Neuron (in vitro differentiated cells): ENCODE measurements at regions not wholly inside any gene's neighbourhood (a gene's known extent, or its start where the extent isn't known, plus 50 kb on each side); places are given as distances from the start of the nearest gene placed in this dataset.
"Not testable (repeated sequence)": the region's sequence is repeated elsewhere in the genome, so short reads cannot be mapped to it uniquely, and the experiment has no call there.

ENCODE experiments used
- H2AFZ ChIP-seq: one replicate; pipeline ENCODE4 v1.6.1; 2013; ENCODE audit warnings: low read depth, mild to moderate bottlenecking, inconsistent platforms, low read length, moderate library complexity
- H3K27me3 ChIP-seq: one replicate; pipeline ENCODE4 v1.6.1; 2013; ENCODE audit warnings: low read length; ENCODE audit not compliant: insufficient read depth
- H3K36me3 ChIP-seq: one replicate; pipeline ENCODE4 v1.6.1; 2013; ENCODE audit warnings: low read length; ENCODE audit not compliant: insufficient read depth
- H3K4me1 ChIP-seq: one replicate; pipeline ENCODE4 v1.6.1; 2013; ENCODE audit warnings: low read length; ENCODE audit not compliant: insufficient read depth
- H3K4me3 ChIP-seq: 2 replicates; pipeline ENCODE4 v1.5.1; 2013; ENCODE audit warnings: mild to moderate bottlenecking, low read length, moderate library complexity
- H3K9me3 ChIP-seq: one replicate; pipeline ENCODE4 v1.6.1; 2013; ENCODE audit warnings: low read length

DNA sequence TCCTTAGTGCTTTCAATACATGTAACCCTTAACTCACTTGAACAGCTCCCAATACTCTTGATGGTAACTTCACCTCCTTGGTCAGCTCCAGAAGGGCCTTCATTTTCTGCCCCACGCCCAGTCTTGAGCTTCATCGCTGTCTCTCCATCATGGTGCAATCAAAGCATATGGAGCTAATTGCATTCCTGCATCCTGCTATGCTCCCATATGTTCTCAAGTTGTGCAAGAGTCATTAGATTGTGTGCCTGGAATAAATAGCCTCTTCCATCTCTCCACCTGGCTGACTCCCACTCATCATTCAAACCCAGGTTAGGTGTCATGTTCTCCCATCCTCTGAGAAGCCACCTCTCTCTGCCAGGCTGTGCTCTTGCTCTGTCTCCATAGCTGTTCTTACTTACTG is 364.5 kb upstream of the RGPD4 start:
- Histone ChIP-seq H3K9me3 (no peaks in the 10 kb centered on the region), H3K27me3 (no peaks in the 10 kb centered on the region), H2AFZ (no peak overlapping the region), H3K36me3 (no peaks in the 10 kb centered on the region), H3K4me3 (no peak overlapping the region), H3K4me1 (no peaks in the 10 kb centered on the region)

DNA sequence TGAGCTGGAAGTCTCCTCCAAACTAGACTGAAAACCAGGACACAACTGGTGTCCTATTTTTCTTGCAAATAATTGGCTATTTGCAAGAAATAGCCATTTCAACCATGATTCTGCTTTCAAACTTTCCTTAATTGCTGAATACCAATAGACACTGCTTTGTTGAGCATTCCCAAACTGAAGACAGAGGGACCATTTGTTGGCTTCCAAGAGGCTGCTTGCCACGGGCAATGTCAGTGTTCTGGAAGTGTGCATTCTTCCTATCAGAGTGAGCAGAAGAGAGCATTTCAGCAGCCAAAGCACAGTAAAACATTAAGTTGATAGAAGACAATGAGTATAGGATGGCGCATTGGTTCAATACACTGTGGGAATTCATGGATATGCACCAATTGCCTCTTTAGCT is 360.5 kb upstream of the RGPD4 start:
- no peaks in the 10 kb centered on the region for H3K36me3 ChIP-seq
- H2AFZ ChIP-seq, result no peak overlapping the region
- no peaks in the 10 kb centered on the region for H3K27me3 ChIP-seq
- H3K4me1 ChIP-seq, result no peaks in the 10 kb centered on the region
- H3K9me3 ChIP-seq, result no peaks in the 10 kb centered on the region
- no peak overlapping the region for H3K4me3 ChIP-seq

DNA sequence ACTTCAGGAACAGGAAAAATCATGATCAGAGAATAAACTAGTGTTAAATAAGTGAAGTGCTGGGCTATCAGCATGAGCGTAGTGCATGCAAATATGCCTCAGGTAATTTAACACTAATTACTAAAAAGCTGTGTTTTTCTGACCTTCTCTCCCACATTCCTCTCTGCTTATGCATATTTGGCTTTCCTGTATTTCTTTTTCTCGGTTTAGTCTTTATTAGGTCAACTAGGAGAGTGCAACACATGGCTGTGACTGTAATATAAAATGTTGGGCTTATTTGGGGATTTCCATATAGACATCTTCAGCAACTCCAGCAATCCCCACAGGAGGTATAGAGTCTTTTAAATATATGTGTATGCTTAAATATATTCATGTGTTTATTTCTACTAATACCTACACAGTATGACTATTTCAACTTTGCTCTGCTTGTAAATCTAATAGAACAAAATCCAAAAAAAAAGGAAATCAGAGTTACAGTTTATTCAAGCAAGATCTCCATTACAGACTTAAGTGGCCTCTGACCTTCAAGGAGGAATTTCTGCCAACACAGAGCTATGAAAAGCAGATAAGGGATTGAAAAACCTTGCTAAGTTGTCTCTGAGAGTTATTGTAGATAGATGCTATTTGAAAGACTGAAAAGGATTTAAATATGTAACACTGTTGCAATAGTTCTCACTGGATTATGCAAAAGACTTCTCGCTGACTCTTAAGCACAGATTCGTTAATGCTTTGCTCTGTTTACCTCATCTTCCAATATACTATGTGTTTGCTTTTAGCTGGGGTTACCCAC is 359.5 kb upstream of the RGPD4 start:
- Histone ChIP-seq H2AFZ (no peak overlapping the region), H3K36me3 (no peaks in the 10 kb centered on the region), H3K27me3 (no peaks in the 10 kb centered on the region), H3K9me3 (no peaks in the 10 kb centered on the region), H3K4me3 (no peak overlapping the region), H3K4me1 (no peaks in the 10 kb centered on the region)

DNA sequence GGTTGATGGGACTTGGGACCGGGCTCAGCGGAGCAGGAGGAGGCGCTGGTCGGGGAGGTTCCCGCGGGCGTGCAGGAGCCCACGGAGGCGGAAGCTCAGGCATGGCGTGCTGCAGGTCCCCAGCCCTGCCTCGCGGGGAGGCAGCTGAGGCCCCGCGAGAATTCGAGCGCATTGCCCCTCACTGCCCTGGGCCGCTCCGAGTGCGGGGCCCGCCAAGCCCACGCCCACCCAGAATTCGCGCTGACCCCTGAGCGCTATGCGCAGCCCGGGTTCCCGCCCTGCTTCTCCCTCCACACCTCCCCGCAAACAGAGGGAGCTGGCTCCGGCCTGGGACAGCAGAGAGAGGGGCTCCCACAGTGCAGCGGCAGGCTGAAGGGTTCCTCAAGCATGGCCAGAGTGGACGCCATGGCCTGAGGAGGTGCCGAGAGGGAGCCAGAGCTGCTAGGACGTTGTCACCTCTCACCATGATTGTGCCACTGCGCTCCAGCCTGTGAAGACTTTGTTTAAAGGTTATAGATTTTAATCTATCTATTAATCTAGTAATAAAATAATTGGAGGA is 357.2 kb upstream of the RGPD4 start:
- H2AFZ ChIP-seq, result no peak overlapping the region
- H3K36me3 ChIP-seq, result no peaks in the 10 kb centered on the region
- no peaks in the 10 kb centered on the region for H3K4me1 ChIP-seq
- no peaks in the 10 kb centered on the region for H3K27me3 ChIP-seq
- no peak overlapping the region for H3K4me3 ChIP-seq
- H3K9me3 ChIP-seq, result no peaks in the 10 kb centered on the region

DNA sequence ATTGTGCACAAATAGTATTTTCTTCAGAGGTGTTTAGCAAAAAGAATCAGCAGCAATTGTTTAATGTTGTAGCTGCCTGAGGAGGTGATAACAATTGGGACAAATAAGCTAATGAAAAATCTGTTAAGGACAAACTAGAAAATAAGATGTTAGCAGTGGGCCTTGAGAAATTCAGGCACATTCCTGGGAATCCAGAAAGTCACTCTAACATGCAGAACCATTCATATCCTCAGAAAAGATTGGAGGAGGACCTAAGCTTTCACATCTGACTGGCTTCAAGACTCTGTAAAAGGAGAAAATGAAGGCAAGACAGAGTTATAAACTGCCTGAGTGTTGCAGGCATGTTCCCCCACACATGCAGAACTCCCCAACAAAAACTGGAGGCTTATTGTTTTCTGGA is 353.5 kb upstream of the RGPD4 start:
- no peaks in the 10 kb centered on the region for H3K9me3 ChIP-seq
- no peaks in the 10 kb centered on the region for H3K4me1 ChIP-seq

DNA sequence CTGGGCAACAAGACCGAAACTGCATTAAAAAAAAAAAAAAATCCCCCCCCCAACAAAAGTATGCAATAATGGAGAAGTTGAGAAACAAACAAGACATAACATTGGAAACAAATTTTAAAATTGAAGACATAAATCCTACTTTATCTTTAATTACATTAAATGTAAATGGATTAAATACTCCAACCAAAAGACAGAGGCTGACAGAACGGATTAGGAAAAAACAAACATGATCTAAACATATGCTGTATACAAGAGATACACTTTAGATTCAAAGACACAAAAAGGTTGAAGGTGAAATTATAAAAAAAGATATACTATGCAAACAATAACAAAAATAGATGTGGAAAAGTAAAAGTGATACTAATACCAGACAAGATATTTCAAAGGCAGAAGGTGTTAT is 350.8 kb upstream of the RGPD4 start:
- Histone ChIP-seq H3K4me1 (no peaks in the 10 kb centered on the region), H3K27me3 (no peaks in the 10 kb centered on the region), H2AFZ (no peak overlapping the region), H3K36me3 (no peaks in the 10 kb centered on the region), H3K4me3 (no peak overlapping the region), H3K9me3 (no peaks in the 10 kb centered on the region)

More for the DNA sequence above, 353.5 kb upstream of the RGPD4 start:
- no peaks in the 10 kb centered on the region for H3K27me3 ChIP-seq
- H2AFZ ChIP-seq, result no peak overlapping the region
- H3K36me3 ChIP-seq, result no peaks in the 10 kb centered on the region
- no peak overlapping the region for H3K4me3 ChIP-seq

DNA sequence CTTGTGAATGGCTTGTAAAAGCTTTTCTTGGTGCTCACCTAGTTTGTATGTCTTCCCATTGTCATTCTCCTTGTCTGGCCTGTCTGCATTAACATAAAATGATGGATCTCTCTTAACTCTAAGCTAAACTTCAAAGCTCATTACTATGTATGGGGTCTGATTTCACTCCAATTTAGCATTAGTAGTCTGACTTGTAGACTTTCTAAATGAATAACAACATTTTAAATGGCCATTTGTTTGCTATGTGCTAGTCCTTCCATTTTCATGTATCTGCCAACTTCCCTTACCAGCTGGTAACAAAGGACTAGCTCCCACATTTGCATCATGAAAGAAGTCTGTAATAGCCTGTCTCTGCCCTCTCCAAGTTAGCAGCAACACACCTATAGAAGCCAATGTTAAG is 324.2 kb upstream of the RGPD4 start:
- Histone ChIP-seq H3K36me3 (no peaks in the 10 kb centered on the region), H3K4me3 (no peak overlapping the region), H3K9me3 (no peaks in the 10 kb centered on the region), H2AFZ (no peak overlapping the region), H3K27me3 (no peaks in the 10 kb centered on the region), H3K4me1 (no peaks in the 10 kb centered on the region)

DNA sequence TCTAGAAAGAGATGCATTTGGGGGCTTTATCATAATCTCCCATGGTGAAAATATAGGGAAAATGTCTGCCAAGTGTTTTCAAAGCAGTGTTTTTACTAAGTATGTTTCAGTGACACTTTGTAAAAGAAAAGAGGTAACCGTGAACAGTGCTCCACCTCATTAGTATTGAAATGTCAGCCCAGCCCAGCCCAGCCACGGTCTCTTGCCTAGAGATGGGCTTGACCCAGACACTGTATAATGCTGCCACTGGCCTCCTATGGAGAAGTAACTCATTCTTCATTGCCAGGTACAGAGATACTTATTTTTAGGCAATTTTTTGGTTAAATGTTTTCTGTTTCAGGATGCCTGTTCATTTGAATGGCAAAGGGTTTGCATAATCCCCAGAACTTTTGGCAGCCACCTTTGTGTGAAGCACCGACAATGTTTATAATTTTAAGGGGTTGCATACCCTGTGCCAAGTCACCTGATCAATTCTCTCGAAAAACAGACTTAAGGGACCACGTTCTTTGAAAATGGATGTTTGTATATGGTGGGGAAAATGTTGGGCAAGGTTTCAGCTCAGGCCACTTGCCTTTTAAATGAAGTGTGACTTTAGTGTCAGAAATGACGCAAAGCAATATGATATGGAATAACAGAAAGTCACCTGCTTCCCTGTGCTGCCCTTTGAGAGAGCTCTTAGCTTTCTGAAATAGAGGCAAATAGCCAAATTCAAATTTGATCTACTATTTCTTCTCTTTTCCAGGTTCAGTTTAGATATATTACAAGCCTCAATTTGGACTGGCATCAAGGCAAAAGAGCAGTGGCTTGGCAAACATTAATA is 314.5 kb upstream of the RGPD4 start:
- no peaks in the 10 kb centered on the region for H3K4me1 ChIP-seq
- no peaks in the 10 kb centered on the region for H3K27me3 ChIP-seq
- no peak overlapping the region for H2AFZ ChIP-seq
- H3K9me3 ChIP-seq, result no peaks in the 10 kb centered on the region
- no peaks in the 10 kb centered on the region for H3K36me3 ChIP-seq
- H3K4me3 ChIP-seq, result no peak overlapping the region

DNA sequence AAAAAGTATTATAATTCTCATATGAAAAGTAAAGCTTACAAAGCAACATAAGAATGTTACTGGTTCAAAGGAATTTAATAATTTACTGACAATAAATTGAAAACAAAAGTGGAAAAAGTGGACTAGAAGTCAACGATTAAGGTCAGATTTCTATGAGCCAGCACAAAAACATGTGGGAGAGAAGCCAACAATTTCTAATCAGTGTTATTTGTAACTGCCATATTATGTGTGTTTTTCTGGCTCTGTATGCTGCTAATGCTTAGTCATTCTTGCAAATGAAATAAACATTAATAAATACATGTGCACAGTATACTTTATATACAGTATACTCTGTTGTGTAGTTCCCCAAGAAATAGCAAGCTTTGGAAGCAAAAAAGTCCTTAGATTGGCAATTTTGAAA is 301.3 kb upstream of the RGPD4 start:
- H3K27me3 ChIP-seq, result no peaks in the 10 kb centered on the region
- no peak overlapping the region for H3K4me3 ChIP-seq
- H3K36me3 ChIP-seq, result no peaks in the 10 kb centered on the region
- no peaks in the 10 kb centered on the region for H3K4me1 ChIP-seq
- H2AFZ ChIP-seq, result no peak overlapping the region
- H3K9me3 ChIP-seq, result no peaks in the 10 kb centered on the region

DNA sequence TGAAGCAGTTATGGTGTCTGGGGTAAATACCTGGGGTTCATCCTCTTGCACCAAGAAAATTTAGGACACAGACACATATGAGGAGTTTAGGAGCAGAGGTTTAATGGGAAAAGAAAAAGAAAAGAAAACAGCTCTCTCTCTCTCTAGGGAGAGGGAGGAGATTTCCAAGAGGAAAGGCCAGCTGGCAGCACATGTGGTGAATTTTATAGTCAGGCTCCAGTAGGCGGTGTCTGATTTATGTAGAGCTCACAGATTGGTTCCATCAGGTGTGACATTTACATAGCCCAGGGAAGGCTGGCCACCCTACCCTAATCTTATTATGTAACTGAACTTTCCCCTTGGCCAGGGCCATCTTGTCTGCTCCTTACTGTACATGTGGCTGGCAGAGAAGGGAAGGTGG is 297.5 kb upstream of the RGPD4 start:
- Histone ChIP-seq H3K4me1 (no peaks in the 10 kb centered on the region), H3K4me3 (no peak overlapping the region), H3K9me3 (no peaks in the 10 kb centered on the region), H3K27me3 (no peaks in the 10 kb centered on the region), H3K36me3 (no peaks in the 10 kb centered on the region), H2AFZ (no peak overlapping the region)

DNA sequence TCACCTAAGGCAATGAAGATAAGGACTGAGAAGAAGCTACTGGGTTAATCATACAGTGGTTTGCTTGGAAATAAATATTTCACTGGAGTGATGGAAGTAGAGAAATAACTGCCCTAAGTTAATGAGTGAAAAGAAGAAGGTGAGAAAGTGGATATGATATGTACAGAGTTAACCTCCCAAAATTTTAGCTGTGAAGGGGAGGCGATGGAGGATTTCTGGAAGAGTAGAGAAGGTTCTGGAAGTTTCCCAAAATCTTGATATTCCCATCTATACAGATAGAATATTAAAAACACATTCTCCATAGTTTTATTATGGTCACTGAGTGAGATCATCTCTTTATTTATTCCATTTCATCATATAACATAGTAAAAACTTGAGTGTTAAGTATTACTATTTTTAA is 296.6 kb upstream of the RGPD4 start:
- H2AFZ ChIP-seq, result no peak overlapping the region
- no peaks in the 10 kb centered on the region for H3K4me1 ChIP-seq
- H3K36me3 ChIP-seq, result no peaks in the 10 kb centered on the region
- H3K9me3 ChIP-seq, result no peaks in the 10 kb centered on the region
- no peaks in the 10 kb centered on the region for H3K27me3 ChIP-seq
- no peak overlapping the region for H3K4me3 ChIP-seq

DNA sequence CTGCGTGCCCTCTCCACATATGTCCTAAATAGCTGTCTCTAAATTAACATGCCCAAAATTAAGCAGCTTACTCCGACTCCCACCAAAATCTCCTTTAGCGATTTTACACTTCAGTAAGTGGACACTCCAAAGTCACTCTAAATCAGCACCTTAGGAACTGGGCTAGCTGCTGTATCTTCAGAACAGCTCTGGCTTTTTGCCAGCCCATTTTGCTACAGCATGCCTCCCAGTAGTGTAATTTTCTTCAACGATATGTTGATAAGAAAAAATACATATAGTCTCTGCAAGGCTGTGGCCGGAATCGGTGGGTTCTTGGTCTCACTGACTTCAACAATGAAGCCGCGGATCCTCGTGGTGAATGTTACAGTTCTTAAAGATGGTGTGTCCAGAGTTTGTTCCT is 291.8 kb upstream of the RGPD4 start:
- no peaks in the 10 kb centered on the region for H3K9me3 ChIP-seq
- no peak overlapping the region for H2AFZ ChIP-seq
- H3K36me3 ChIP-seq, result no peaks in the 10 kb centered on the region
- no peak overlapping the region for H3K4me3 ChIP-seq
- H3K4me1 ChIP-seq, result no peaks in the 10 kb centered on the region
- H3K27me3 ChIP-seq, result no peaks in the 10 kb centered on the region

DNA sequence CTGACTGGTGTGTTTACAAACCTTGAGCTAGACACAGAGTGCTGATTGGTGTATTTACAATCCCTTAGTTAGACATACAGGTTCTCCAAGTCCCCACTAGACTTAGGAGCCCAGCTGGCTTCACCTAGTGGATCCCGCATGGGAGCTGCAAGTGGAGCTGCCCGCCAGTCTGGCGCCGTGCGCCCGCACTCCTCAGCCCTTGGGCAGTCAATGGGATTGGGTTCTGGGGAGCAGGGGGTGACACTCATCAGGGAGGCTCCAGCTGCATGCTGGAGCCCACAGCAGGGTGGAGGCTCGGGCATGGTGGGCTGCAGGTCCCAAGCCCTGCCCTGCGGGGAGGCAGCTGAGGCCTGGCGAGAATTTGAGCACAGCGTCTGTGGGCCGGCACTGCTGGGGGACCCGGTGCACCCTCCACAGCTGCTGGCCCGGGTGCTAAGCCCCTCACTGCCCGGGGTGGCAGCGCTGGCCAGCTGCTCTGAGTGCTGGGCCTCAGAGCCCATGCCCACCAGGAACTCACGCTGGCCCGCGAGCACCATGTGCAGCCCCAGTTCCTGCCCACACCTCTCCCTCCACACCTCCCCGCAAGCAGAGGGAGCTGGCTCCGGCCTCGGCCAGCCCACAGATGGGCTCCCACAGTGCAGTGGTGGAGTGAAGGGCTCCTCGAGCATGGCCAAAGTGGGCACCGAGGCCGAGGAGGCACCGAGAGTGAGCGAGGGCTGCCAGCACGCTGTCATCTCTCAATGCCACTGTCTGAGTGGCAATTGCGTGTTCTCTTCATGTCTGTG is 290.6 kb upstream of the RGPD4 start:
- not testable (repeated sequence) for H3K4me3 ChIP-seq, H2AFZ ChIP-seq, H3K27me3 ChIP-seq, H3K4me1 ChIP-seq, H3K9me3 ChIP-seq, H3K36me3 ChIP-seq
